Thyroid gland (tissue), 4 donors: ENCODE measurements at regions not wholly inside any gene's neighbourhood (a gene's known extent, or its start where the extent isn't known, plus 50 kb on each side); places are given as distances from the start of the nearest gene placed in this dataset.

Source experiments
- DNase-seq, 2 donors: peaks; one replicate each; pipeline ENCODE4 v3.0.0-alpha.2; 2019
- H3K27ac ChIP-seq, 3 donors: fragments of 200-600 bp; sonication (generic); 1 replicate in 2 of 3; 2 replicates in 1 of 3; pipeline ENCODE4 v1.5.1; 2016 to 2019; ENCODE audit warnings: mild to moderate bottlenecking in 1 of 3, moderate library complexity in 1 of 3
- H3K27me3 ChIP-seq: fragments of 200-600 bp; sonication (generic); one replicate; pipeline ENCODE4 v1.5.1; 2019
- H3K36me3 ChIP-seq, 2 donors: fragments of 200-600 bp; sonication (generic); one replicate each; pipeline ENCODE4 v1.5.1; 2016 to 2019
- H3K4me1 ChIP-seq, 2 donors: fragments of 200-600 bp; sonication (generic); one replicate each; pipeline ENCODE4 v1.5.1; 2017 to 2019
- H3K4me3 ChIP-seq, 3 donors: fragments of 200-600 bp; sonication (generic); replicated peaks in 1 of 3; 1 replicate in 2 of 3; 2 replicates in 1 of 3; pipeline ENCODE4 v1.5.1; 2016; ENCODE audit warnings: mild to moderate bottlenecking in 1 of 3
- H3K9me3 ChIP-seq: fragments of 200-600 bp; sonication (generic); one replicate; pipeline ENCODE4 v1.5.1; 2017
- POLR2A ChIP-seq, 2 donors: fragments of 450-650 bp; IDR thresholded peaks; one replicate each; pipeline ENCODE4 v1.6.1; 2017; ENCODE audit warnings: antibody characterized with exemption in 2 of 2, mild to moderate bottlenecking in 2 of 2, moderate library complexity in 1 of 2
- WGBS, 2 donors: methylation state at CpG; one replicate each; pipeline ENCODE4 v1.1.5; 2017; 5-methylcytosine and 5-hydroxymethylcytosine counted together
- intact Hi-C: fragments of 100-400 bp; cut with DNase I; formaldehyde crosslinking; loops from one replicate; pipeline ENCODE4 v1.15.1; 2023
- TF ChIP-seq, protein P1 (sequence below), 6 experiments: fragments of 200-600 bp in 3 of 6; fragments of 450-650 bp in 3 of 6; sonication (generic) in 3 of 6; IDR thresholded peaks; one replicate each; pipeline ENCODE4 v1.5.1; 2016 to 2019; ENCODE audit warnings: antibody characterized with exemption in 6 of 6, mild to moderate bottlenecking in 2 of 6, inconsistent platforms in 1 of 6, moderate library complexity in 1 of 6

GRCh38 chr2:88827821-88828220 is 136.3 kb downstream of the RPIA start:
- Histone ChIP-seq H3K27me3 (no peaks in the 10 kb centered on the region), H3K4me1 (no peaks in the 10 kb centered on the region), H3K4me3 (no peak overlapping the region), H3K36me3 (no peaks in the 10 kb centered on the region), H3K9me3 (no peaks in the 10 kb centered on the region), H3K27ac (no peak overlapping the region)
- WGBS, 2 donors: 78 to 82% methylated on average over 6 of the region's 6 CpGs
- no peak for DNase-seq
- intact Hi-C loops: no loop called here
- TF ChIP-seq, protein P1, sequence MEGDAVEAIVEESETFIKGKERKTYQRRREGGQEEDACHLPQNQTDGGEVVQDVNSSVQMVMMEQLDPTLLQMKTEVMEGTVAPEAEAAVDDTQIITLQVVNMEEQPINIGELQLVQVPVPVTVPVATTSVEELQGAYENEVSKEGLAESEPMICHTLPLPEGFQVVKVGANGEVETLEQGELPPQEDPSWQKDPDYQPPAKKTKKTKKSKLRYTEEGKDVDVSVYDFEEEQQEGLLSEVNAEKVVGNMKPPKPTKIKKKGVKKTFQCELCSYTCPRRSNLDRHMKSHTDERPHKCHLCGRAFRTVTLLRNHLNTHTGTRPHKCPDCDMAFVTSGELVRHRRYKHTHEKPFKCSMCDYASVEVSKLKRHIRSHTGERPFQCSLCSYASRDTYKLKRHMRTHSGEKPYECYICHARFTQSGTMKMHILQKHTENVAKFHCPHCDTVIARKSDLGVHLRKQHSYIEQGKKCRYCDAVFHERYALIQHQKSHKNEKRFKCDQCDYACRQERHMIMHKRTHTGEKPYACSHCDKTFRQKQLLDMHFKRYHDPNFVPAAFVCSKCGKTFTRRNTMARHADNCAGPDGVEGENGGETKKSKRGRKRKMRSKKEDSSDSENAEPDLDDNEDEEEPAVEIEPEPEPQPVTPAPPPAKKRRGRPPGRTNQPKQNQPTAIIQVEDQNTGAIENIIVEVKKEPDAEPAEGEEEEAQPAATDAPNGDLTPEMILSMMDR (IDR thresholded peaks at IDR 0.05): no peak
- no peak for TF ChIP-seq POLR2A (IDR thresholded peaks at IDR 0.05)

- Histone ChIP-seq H3K9me3 (no peaks in the 10 kb centered on the region), H3K4me3 (no peak overlapping the region), H3K27me3 (no peaks in the 10 kb centered on the region), H3K27ac (no peak overlapping the region), H3K4me1 (no peaks in the 10 kb centered on the region), H3K36me3 (no peaks in the 10 kb centered on the region)
- intact Hi-C loops: no loop called here
- no peak for TF ChIP-seq POLR2A (IDR thresholded peaks at IDR 0.05)
- TF ChIP-seq, protein P1 (IDR thresholded peaks at IDR 0.05): no peak
- 37 to 54% methylated on average over 6 to 9 of the region's 13 CpGs for WGBS, 2 donors
- no peak for DNase-seq
Measured at GRCh38 chr2:88828397-88829137, 137.1 kb downstream of the RPIA start.

DNA sequence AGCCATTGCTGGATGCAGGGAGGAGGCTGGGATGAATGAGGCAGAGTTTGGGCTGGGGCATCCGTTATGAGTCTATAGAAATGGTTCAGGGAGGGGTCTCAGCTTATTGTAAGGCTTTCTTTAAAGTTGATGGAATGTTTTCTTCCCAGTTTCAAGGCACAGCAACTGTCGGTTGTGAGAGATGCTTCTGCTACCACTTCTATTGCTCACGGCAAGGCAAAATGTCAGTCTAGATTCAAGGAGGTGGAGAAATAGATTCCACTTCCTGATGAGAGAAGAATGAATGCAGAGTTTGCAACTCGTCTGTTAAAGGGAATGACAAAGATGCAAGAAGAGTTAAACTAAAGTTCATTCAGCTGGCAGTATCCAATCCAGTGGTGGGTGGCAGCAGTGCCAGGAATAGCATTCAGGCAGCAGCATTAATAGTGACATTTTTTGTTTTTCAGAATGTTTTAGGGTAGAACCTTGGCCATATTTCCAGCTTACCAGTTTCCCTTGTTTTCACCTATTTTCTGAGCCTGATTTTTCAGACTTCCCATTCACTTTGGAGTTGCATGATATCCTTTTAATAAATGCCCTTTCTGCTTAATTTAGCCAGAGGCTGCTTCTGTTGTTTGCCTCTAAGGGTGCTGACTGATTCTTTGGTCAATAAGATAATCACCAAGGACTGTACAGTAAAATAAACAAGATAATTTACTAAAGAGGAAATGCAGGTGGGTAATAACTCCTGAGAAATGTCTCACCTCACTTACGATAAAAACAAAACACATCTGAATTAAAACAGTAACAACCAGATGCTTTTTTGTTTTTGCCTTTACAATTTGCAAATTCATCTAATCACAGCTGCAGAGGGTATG is 138.4 kb downstream of the RPIA start:
- no peaks in the 10 kb centered on the region for H3K27me3 ChIP-seq

DNA sequence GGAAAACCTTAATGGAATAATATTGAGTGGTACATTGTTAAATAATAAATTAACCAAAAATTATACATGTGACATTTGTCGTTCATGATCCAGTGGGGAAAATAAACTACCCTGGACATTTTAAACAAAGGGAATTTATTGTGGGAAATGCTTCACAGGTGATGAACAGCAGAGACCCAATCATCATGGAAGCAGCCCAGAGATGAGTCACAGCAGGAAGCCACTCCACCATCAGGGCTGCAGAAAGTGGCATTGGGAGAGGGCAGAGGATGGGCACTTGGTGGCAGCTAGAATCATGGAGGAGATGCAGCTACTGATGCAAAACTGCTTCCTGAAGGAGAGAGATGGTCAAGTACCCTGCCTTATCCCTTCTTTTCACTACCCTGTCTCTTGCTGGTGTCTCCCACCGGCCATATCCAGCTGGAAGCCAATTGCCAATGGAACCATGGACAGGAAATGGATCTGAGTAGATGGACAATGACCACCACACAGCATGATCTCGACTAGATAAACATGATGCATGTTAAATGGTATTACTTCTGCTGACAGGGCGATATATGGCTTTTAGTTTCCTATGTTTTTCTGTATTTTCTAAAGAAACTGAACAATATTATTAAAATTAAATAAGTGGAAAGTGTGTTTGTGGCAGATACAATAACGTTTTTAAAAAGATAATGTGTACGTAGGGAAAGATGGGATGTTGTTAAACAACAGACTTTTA is 139.8 kb downstream of the RPIA start:
- Histone ChIP-seq H3K4me1 (peaks cover 0 to 1% of the 10 kb centered on the region in 2 donors), H3K9me3 (no peaks in the 10 kb centered on the region), H3K27ac (no peak overlapping the region), H3K4me3 (no peak overlapping the region), H3K27me3 (no peaks in the 10 kb centered on the region), H3K36me3 (no peaks in the 10 kb centered on the region)
- WGBS, 2 donors: 55 to 56% methylated on average over 6 of the region's 6 CpGs
- TF ChIP-seq, protein P1 (IDR thresholded peaks at IDR 0.05): no peak
- no peak for TF ChIP-seq POLR2A (IDR thresholded peaks at IDR 0.05)
- intact Hi-C loops: loop anchor here (10.0 kb wide), 1 partner anchor 84 kb away; no protein-coding TSS in a partner anchor
- DNase-seq: no peak

More for the DNA sequence above, 138.4 kb downstream of the RPIA start:
- H3K9me3 ChIP-seq: no peaks in the 10 kb centered on the region
- intact Hi-C loops: loop anchor here (10.0 kb wide), 1 partner anchor 85 kb away; no protein-coding TSS in a partner anchor
- no peaks in the 10 kb centered on the region for H3K4me1 ChIP-seq
- no peak overlapping the region for H3K27ac ChIP-seq
- DNase-seq: no peak
- 74 to 82% methylated on average over 5 of the region's 5 CpGs for WGBS, 2 donors
- H3K36me3 ChIP-seq: no peaks in the 10 kb centered on the region
- H3K4me3 ChIP-seq: no peak overlapping the region
- TF ChIP-seq, protein P1 (IDR thresholded peaks at IDR 0.05): no peak
- TF ChIP-seq POLR2A (IDR thresholded peaks at IDR 0.05): no peak
